ENCODE measurements at regions not wholly inside any gene's neighbourhood (a gene's known extent, or its start where the extent isn't known, plus 50 kb on each side); places are given as distances from the start of the nearest gene placed in this dataset.

DNA sequence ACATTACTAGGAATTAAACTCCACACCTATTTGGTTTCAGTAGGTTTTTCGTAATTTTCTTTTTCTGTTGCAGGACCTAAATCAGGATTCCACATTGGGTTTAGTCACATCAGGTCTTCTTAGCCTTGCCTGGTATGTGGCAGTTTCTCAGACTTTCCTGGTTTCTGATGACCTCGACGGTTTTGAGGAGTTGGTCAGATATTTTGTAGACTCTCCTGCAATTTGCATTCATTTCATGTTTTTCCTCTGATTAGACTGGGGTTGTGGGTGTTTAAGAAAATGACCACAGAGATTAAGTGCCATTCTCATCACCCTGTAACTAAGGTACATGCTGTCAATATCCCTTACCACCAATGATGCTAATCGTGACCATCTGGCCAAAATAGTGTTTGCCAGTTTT, 97.3 kb upstream of the ST6GAL2 start (continued):
- no peak for TF ChIP-seq FOXK1 (CRISPR knock-in tag; IDR thresholded peaks at IDR 0.05)

DNA sequence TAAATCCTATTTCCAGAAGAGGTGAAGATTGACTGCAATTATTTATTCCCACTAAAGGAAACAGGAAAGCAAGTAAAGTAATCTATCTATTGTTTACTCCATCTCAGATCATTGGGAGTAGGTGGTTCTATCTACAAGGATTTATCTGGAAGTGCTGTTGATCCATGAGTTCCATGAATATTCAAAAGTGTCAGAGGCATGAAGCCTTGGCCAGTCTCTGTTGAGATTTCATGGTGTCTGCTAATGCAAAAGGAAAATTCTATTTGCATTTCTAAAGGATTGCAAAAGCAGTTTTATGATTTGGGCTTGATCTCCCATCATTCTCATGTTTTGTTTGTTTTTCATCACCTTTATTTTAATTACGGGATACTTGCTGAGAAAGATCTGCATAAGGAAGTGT, 102.4 kb upstream of the ST6GAL2 start:
- no peak for ATAC-seq
- CTCF ChIA-PET, result interaction anchor here (0.6 kb wide), 1 partner anchor 133 kb away, joined by 3 read pairs; no protein-coding TSS in a partner anchor
- POLR2A ChIA-PET, result no interaction called here

More for the DNA sequence above, 102.4 kb upstream of the ST6GAL2 start:
- H3K4me1 Mint-ChIP-seq, result peaks cover 14% of the 10 kb centered on the region
- DNase-seq (ENCODE audit: low spot score), result no peak
- peaks cover 4% of the 10 kb centered on the region for H3K9me3 Mint-ChIP-seq
- H3K27me3 Mint-ChIP-seq (ENCODE audit: low read depth), result peaks cover 16% of the 10 kb centered on the region
- no peak overlapping the region for H3K27ac Mint-ChIP-seq
- TF ChIP-seq GTF2I (CRISPR knock-in tag; conservative IDR thresholded peaks at IDR 0.05) (no peak), STAT6 (CRISPR knock-in tag; conservative IDR thresholded peaks at IDR 0.05; ENCODE audit: low read depth) (no peak), SP1 (CRISPR knock-in tag; conservative IDR thresholded peaks at IDR 0.05) (no peak), SMAD3 (CRISPR knock-in tag; IDR thresholded peaks at IDR 0.05; ENCODE audit: borderline replicate concordance) (no peak), GRHL2 (CRISPR knock-in tag; IDR thresholded peaks at IDR 0.05; ENCODE audit: insufficient replicate concordance, severe bottlenecking) (no peak), FOXK1 (CRISPR knock-in tag; IDR thresholded peaks at IDR 0.05) (no peak), JUN (CRISPR knock-in tag; IDR thresholded peaks at IDR 0.05) (no peak), PRRX2 (CRISPR knock-in tag; IDR thresholded peaks at IDR 0.05) (no peak), E2F1 (CRISPR knock-in tag; IDR thresholded peaks at IDR 0.05) (no peak), NFE2L1 (CRISPR knock-in tag; IDR thresholded peaks at IDR 0.05) (no peak), ZSCAN18 (CRISPR knock-in tag; IDR thresholded peaks at IDR 0.05) (no peak), RORB (CRISPR knock-in tag; IDR thresholded peaks at IDR 0.05) (no peak), OVOL2 (CRISPR knock-in tag; IDR thresholded peaks at IDR 0.05; ENCODE audit: borderline replicate concordance) (no peak)
- TF ChIP-seq, protein P1, sequence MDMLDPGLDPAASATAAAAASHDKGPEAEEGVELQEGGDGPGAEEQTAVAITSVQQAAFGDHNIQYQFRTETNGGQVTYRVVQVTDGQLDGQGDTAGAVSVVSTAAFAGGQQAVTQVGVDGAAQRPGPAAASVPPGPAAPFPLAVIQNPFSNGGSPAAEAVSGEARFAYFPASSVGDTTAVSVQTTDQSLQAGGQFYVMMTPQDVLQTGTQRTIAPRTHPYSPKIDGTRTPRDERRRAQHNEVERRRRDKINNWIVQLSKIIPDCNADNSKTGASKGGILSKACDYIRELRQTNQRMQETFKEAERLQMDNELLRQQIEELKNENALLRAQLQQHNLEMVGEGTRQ (CRISPR knock-in tag; IDR thresholded peaks at IDR 0.05), result no peak
- TF ChIP-seq, protein P2, sequence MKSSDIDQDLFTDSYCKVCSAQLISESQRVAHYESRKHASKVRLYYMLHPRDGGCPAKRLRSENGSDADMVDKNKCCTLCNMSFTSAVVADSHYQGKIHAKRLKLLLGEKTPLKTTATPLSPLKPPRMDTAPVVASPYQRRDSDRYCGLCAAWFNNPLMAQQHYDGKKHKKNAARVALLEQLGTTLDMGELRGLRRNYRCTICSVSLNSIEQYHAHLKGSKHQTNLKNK (CRISPR knock-in tag; IDR thresholded peaks at IDR 0.05), result no peak
- TF ChIP-seq, protein P3, sequence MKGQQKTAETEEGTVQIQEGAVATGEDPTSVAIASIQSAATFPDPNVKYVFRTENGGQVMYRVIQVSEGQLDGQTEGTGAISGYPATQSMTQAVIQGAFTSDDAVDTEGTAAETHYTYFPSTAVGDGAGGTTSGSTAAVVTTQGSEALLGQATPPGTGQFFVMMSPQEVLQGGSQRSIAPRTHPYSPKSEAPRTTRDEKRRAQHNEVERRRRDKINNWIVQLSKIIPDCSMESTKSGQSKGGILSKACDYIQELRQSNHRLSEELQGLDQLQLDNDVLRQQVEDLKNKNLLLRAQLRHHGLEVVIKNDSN (CRISPR knock-in tag; IDR thresholded peaks at IDR 0.05), result no peak
- H3K4me3 Mint-ChIP-seq, result no peak overlapping the region
- H3K36me3 Mint-ChIP-seq, result no peaks in the 10 kb centered on the region
